A549 (cell line): ENCODE measurements at regions not wholly inside any gene's neighbourhood (a gene's known extent, or its start where the extent isn't known, plus 50 kb on each side); places are given as distances from the start of the nearest gene placed in this dataset.

Experiments used
- ATAC-seq, 2 experiments: fragments of 200-7000 bp in 1 of 2; fragments of >200 bp in 1 of 2; cut with Nextera tagmentation in 1 of 2; cut with Tn5 transposase in 1 of 2; 3 replicates each; pipeline versions ENCODE4 v1.8.0 to v1.9.1; 2018 to 2020; ENCODE audit warnings: mild to moderate bottlenecking in 1 of 2, moderate library complexity in 1 of 2
- CTCF ChIA-PET: fragments of 300-600 bp; sonication (Branson Sonifier 250); formaldehyde crosslinking; extraction: SDS; loops from one replicate; lab custom pipeline; 2021; ENCODE audit warnings: antibody characterized with exemption, inconsistent platforms; lab: Yijun Ruan, JAX
- POLR2A ChIA-PET: fragments of 350-600 bp; formaldehyde crosslinking; extraction: SDS; loops from one replicate; lab custom pipeline; 2021; ENCODE audit warnings: antibody characterized with exemption, inconsistent platforms; lab: Yijun Ruan, JAX
- DNase-seq, 2 experiments: peaks; one replicate each; pipeline versions ENCODE4 v3.0.0 to v3.0.0-alpha.2; 2011 to 2016; ENCODE audit warnings: low read depth in 1 of 2, low spot score in 1 of 2
- FAIRE-seq: peaks from 2 replicates; lab custom pipeline; 2011; peaks lifted over from hg19 to GRCh38; lab: Jason Lieb, UNC
- H3K27ac ChIP-seq, 2 experiments: fragments of >200 bp; sonication (Bioruptor Twin); formaldehyde crosslinking; 3 replicates each; pipeline ENCODE4 v1.5.1; 2016 to 2017
- H3K4me1 ChIP-seq: fragments of >200 bp; sonication (Bioruptor Twin); formaldehyde crosslinking; 3 replicates; pipeline ENCODE4 v1.6.1; 2016
- H3K4me2 ChIP-seq: fragments of >200 bp; sonication (Bioruptor Twin); formaldehyde crosslinking; 3 replicates; pipeline ENCODE4 v1.6.1; 2016
- H3K4me3 ChIP-seq: fragments of >200 bp; sonication (Bioruptor Twin); formaldehyde crosslinking; 3 replicates; pipeline ENCODE4 v1.5.1; 2016
- H3K9me3 ChIP-seq: fragments of >200 bp; sonication (Bioruptor Twin); formaldehyde crosslinking; 3 replicates; pipeline ENCODE4 v1.6.1; 2016
- CBX8 ChIP-seq: fragments of 200-600 bp; sonication (generic); IDR thresholded peaks from 2 replicates; pipeline ENCODE4 v1.6.1; 2016
- CTCF ChIP-seq: fragments of >200 bp; sonication (Bioruptor Twin); formaldehyde crosslinking; IDR thresholded peaks from 3 replicates; pipeline ENCODE4 v1.5.1; 2016
- ELK1 ChIP-seq: fragments of 150-350 bp; IDR thresholded peaks from 2 replicates; pipeline ENCODE4 v1.6.1; 2014; ENCODE audit warnings: low read depth, mild to moderate bottlenecking, low read length
- EP300 ChIP-seq, 2 experiments: fragments of >200 bp; sonication (Bioruptor Twin); formaldehyde crosslinking; IDR thresholded peaks; 2 replicates in 1 of 2; 3 replicates in 1 of 2; pipeline ENCODE4 v1.6.1; 2016 to 2017
- ESRRA ChIP-seq: fragments of 150-350 bp; IDR thresholded peaks from 2 replicates; pipeline ENCODE4 v1.6.1; 2014; ENCODE audit warnings: mild to moderate bottlenecking, low read length, borderline replicate concordance
- FOSB ChIP-seq: fragments of 250-450 bp; sonication (Bioruptor Pico); IDR thresholded peaks from 2 replicates; pipeline ENCODE4 v1.5.0; 2020; ENCODE audit warnings: mild to moderate bottlenecking, moderate library complexity
- FOSL2 ChIP-seq, 2 experiments: fragments of 450-650 bp in 1 of 2; fragments of >200 bp in 1 of 2; sonication (Bioruptor Twin) in 1 of 2; formaldehyde crosslinking; IDR thresholded peaks; 2 replicates each; pipeline versions ENCODE4 v1.5.0 to v1.6.1; 2016 to 2020; ENCODE audit warnings: mild to moderate bottlenecking in 1 of 2, moderate library complexity in 1 of 2
- HMGXB4 ChIP-seq: fragments of 250-450 bp; sonication (Bioruptor Pico); IDR thresholded peaks from 2 replicates; pipeline ENCODE4 v1.5.0; 2021; ENCODE audit warnings: mild to moderate bottlenecking, moderate library complexity, borderline replicate concordance
- HOXA7 ChIP-seq: fragments of 250-450 bp; sonication (Bioruptor Pico); IDR thresholded peaks from 2 replicates; pipeline ENCODE4 v1.5.0; 2020; ENCODE audit warnings: mild to moderate bottlenecking, moderate library complexity
- KDM5A ChIP-seq: fragments of 200-600 bp; sonication (generic); IDR thresholded peaks from 2 replicates; pipeline ENCODE4 v1.6.1; 2016; ENCODE audit warnings: antibody characterized with exemption, mild to moderate bottlenecking
- MAX ChIP-seq: IDR thresholded peaks from 2 replicates; pipeline ENCODE4 v1.6.1; 2012
- MYC ChIP-seq: IDR thresholded peaks from 2 replicates; pipeline ENCODE4 v1.6.1; 2012; ENCODE audit warnings: mild to moderate bottlenecking, inconsistent platforms, low read length, improper control_type of control experiment, borderline replicate concordance
- NFE2L2 ChIP-seq: fragments of 150-350 bp; conservative IDR thresholded peaks from 2 replicates; pipeline ENCODE4 v1.6.1; 2014; ENCODE audit warnings: low read length
- NPAS2 ChIP-seq: fragments of 250-450 bp; sonication (Bioruptor Pico); IDR thresholded peaks from 2 replicates; pipeline ENCODE4 v1.8.0; 2022; ENCODE audit warnings: mild to moderate bottlenecking, moderate library complexity, borderline replicate concordance
- PBX3 ChIP-seq: IDR thresholded peaks from 2 replicates; pipeline ENCODE4 v1.6.1; 2012
- TFCP2L1 ChIP-seq: fragments of 250-450 bp; sonication (Bioruptor Pico); IDR thresholded peaks from 2 replicates; pipeline ENCODE4 v1.5.0; 2021; ENCODE audit warnings: mild to moderate bottlenecking
- ZNF302 ChIP-seq: fragments of 250-450 bp; sonication (Bioruptor Pico); IDR thresholded peaks from 2 replicates; pipeline ENCODE4 v1.9.0; 2021; ENCODE audit warnings: inconsistent platforms, mild to moderate bottlenecking, moderate library complexity
- whole genome bisulfite sequencing: methylation state at CpG from one replicate; pipeline ENCODE4 v1.1.6; 2017; ENCODE audit errors: missing lambda C conversion rate; 5-methylcytosine and 5-hydroxymethylcytosine counted together

GRCh38 chrX:143571521-143571920 lies 54.2 kb upstream of the SPANXN3 start:
- 3% methylated on average over 5 of the region's 5 CpGs for WGBS
- ChIA-PET POLR2A (no interaction called here), CTCF (interaction anchor here (0.6 kb wide), 1 partner anchor 23 kb away, joined by 4 read pairs; no protein-coding TSS in a partner anchor)
- H3K4me1 ChIP-seq, result no peaks in the 10 kb centered on the region
- H3K4me3 ChIP-seq, result no peak overlapping the region
- no peak for FAIRE-seq
- DNase-seq, result no peak
- H3K4me2 ChIP-seq, result no peak overlapping the region
- no peak for TF ChIP-seq NFE2L2
- TF ChIP-seq EP300 (IDR thresholded peaks at IDR 0.05), result no peak
- no peak for TF ChIP-seq HOXA7 (CRISPR knock-in tag)
- no peak for TF ChIP-seq NPAS2 (CRISPR knock-in tag)
- no peak for TF ChIP-seq KDM5A
- TF ChIP-seq FOSL2 (IDR thresholded peaks at IDR 0.05), result no peak
- no peak for TF ChIP-seq FOSL2 (CRISPR knock-in tag; IDR thresholded peaks at IDR 0.05)
- TF ChIP-seq HMGXB4 (CRISPR knock-in tag), result no peak
- no peak for TF ChIP-seq TFCP2L1 (CRISPR knock-in tag)
- TF ChIP-seq ESRRA, result no peak
- no peak for TF ChIP-seq ZNF302 (CRISPR knock-in tag)
- no peak for ATAC-seq
- H3K27ac ChIP-seq, result no peak overlapping the region
- H3K9me3 ChIP-seq, result no peaks in the 10 kb centered on the region

GRCh38 chrX:143570782-143571181 lies 53.5 kb upstream of the SPANXN3 start:
- ChIA-PET CTCF (no interaction called here), POLR2A (no interaction called here)
- DNase-seq (no peak), ATAC-seq (no peak), FAIRE-seq (no peak)
- Histone ChIP-seq H3K4me3 (no peak overlapping the region), H3K4me1 (no peaks in the 10 kb centered on the region), H3K4me2 (no peak overlapping the region), H3K27ac (no peak overlapping the region), H3K9me3 (no peaks in the 10 kb centered on the region)
- 0% methylated on average over 2 of the region's 2 CpGs for WGBS
- no peak for TF ChIP-seq CTCF
- TF ChIP-seq MYC, result no peak
- no peak for TF ChIP-seq PBX3
- TF ChIP-seq NPAS2 (CRISPR knock-in tag), result no peak
- no peak for TF ChIP-seq CBX8
- TF ChIP-seq MAX, result no peak

GRCh38 chrX:143568467-143568866 lies 51.2 kb upstream of the SPANXN3 start:
- Histone ChIP-seq H3K4me1 (no peaks in the 10 kb centered on the region), H3K4me2 (no peak overlapping the region), H3K9me3 (no peaks in the 10 kb centered on the region), H3K27ac (no peak overlapping the region), H3K4me3 (no peak overlapping the region)
- WGBS, result 4% methylated on average over 2 of the region's 2 CpGs
- ChIA-PET CTCF (no interaction called here), POLR2A (no interaction called here)
- ATAC-seq (no peak), DNase-seq (no peak), FAIRE-seq (no peak)
- TF ChIP-seq ELK1 (no peak), FOSB (no peak), HMGXB4 (CRISPR knock-in tag) (no peak)
